Activated T-helper 17 cell treated with anti-CD3 and anti-CD28 coated beads, Interleukin-2, amount 50 U/mL, for 72 hours (primary cell): ENCODE measurements at regions not wholly inside any gene's neighbourhood (a gene's known extent, or its start where the extent isn't known, plus 50 kb on each side); places are given as distances from the start of the nearest gene placed in this dataset.

Experiments
- ATAC-seq: fragments of 150-1000 bp; cut with Tn5 transposase; replicated peaks from 2 replicates; pipeline ENCODE4 v1.10.0; 2021; ENCODE audit warnings: mild to moderate bottlenecking, moderate library complexity
- H3K27ac Mint-ChIP-seq: one replicate; pipeline ENCODE4 v1.8.0; 2022; ENCODE audit warnings: mixed read lengths
- H3K27me3 Mint-ChIP-seq: one replicate; pipeline ENCODE4 v1.8.0; 2022; ENCODE audit warnings: mixed read lengths
- H3K36me3 Mint-ChIP-seq: one replicate; pipeline ENCODE4 v1.8.0; 2022; ENCODE audit warnings: low read depth, mild to moderate bottlenecking, mixed read lengths
- H3K4me1 Mint-ChIP-seq: one replicate; pipeline ENCODE4 v1.8.0; 2022; ENCODE audit warnings: mixed read lengths
- H3K4me3 Mint-ChIP-seq: one replicate; pipeline ENCODE4 v1.8.0; 2022; ENCODE audit warnings: mild to moderate bottlenecking, mixed read lengths
- H3K9me3 Mint-ChIP-seq: one replicate; pipeline ENCODE4 v1.8.0; 2022; ENCODE audit warnings: mixed read lengths

- H3K27ac Mint-ChIP-seq: no peak overlapping the region
- no peak for ATAC-seq
- no peaks in the 10 kb centered on the region for H3K27me3 Mint-ChIP-seq
- no peaks in the 10 kb centered on the region for H3K4me1 Mint-ChIP-seq
- no peaks in the 10 kb centered on the region for H3K36me3 Mint-ChIP-seq
- no peaks in the 10 kb centered on the region for H3K9me3 Mint-ChIP-seq
- H3K4me3 Mint-ChIP-seq: no peak overlapping the region
Observed at GRCh38 chr2:239467281-239467955, 66.6 kb upstream of the HDAC4 start.

- Mint-ChIP-seq H3K27me3 (no peaks in the 10 kb centered on the region), H3K4me1 (no peaks in the 10 kb centered on the region), H3K27ac (no peak overlapping the region), H3K4me3 (no peak overlapping the region), H3K9me3 (no peaks in the 10 kb centered on the region), H3K36me3 (no peaks in the 10 kb centered on the region)
- ATAC-seq: no peak
Observed at GRCh38 chr2:239466755-239467271, 66.0 kb upstream of the HDAC4 start.

GRCh38 chr2:239466061-239466754, 65.4 kb upstream of the HDAC4 start:
- no peak for ATAC-seq
- H3K27ac Mint-ChIP-seq: no peak overlapping the region
- H3K4me3 Mint-ChIP-seq: no peak overlapping the region
- no peaks in the 10 kb centered on the region for H3K27me3 Mint-ChIP-seq
- H3K4me1 Mint-ChIP-seq: no peaks in the 10 kb centered on the region
- H3K36me3 Mint-ChIP-seq: no peaks in the 10 kb centered on the region
- H3K9me3 Mint-ChIP-seq: no peaks in the 10 kb centered on the region

- Mint-ChIP-seq H3K9me3 (no peaks in the 10 kb centered on the region), H3K27me3 (no peaks in the 10 kb centered on the region), H3K36me3 (no peaks in the 10 kb centered on the region), H3K4me1 (no peaks in the 10 kb centered on the region), H3K4me3 (no peak overlapping the region), H3K27ac (no peak overlapping the region)
- ATAC-seq: no peak
Observed at GRCh38 chr2:239465017-239466001, 64.5 kb upstream of the HDAC4 start.

GRCh38 chr2:239464166-239465016, 63.6 kb upstream of the HDAC4 start:
- Mint-ChIP-seq H3K4me3 (no peak overlapping the region), H3K36me3 (no peaks in the 10 kb centered on the region), H3K9me3 (no peaks in the 10 kb centered on the region), H3K4me1 (no peaks in the 10 kb centered on the region), H3K27ac (no peak overlapping the region), H3K27me3 (peaks cover 3% of the 10 kb centered on the region)
- no peak for ATAC-seq

- no peak for ATAC-seq
- H3K36me3 Mint-ChIP-seq: no peaks in the 10 kb centered on the region
- H3K4me1 Mint-ChIP-seq: no peaks in the 10 kb centered on the region
- peaks cover 3% of the 10 kb centered on the region for H3K27me3 Mint-ChIP-seq
- H3K27ac Mint-ChIP-seq: no peak overlapping the region
- H3K9me3 Mint-ChIP-seq: no peaks in the 10 kb centered on the region
- H3K4me3 Mint-ChIP-seq: no peak overlapping the region
Observed at GRCh38 chr2:239463541-239464165, 62.8 kb upstream of the HDAC4 start.

GRCh38 chr2:239462671-239463506, 62.1 kb upstream of the HDAC4 start:
- peaks cover 3% of the 10 kb centered on the region for H3K27me3 Mint-ChIP-seq
- H3K4me3 Mint-ChIP-seq: no peak overlapping the region
- H3K9me3 Mint-ChIP-seq: no peaks in the 10 kb centered on the region
- no peaks in the 10 kb centered on the region for H3K4me1 Mint-ChIP-seq
- no peak for ATAC-seq
- no peak overlapping the region for H3K27ac Mint-ChIP-seq
- no peaks in the 10 kb centered on the region for H3K36me3 Mint-ChIP-seq

GRCh38 chr2:239462191-239462515, 61.3 kb upstream of the HDAC4 start:
- H3K4me3 Mint-ChIP-seq: no peak overlapping the region

GRCh38 chr2:239461291-239462190, 60.7 kb upstream of the HDAC4 start:
- peaks cover 6% of the 10 kb centered on the region for H3K27me3 Mint-ChIP-seq
- no peak overlapping the region for H3K4me3 Mint-ChIP-seq
- H3K36me3 Mint-ChIP-seq: no peaks in the 10 kb centered on the region
- no peak for ATAC-seq
- no peak overlapping the region for H3K27ac Mint-ChIP-seq
- H3K4me1 Mint-ChIP-seq: no peaks in the 10 kb centered on the region
- H3K9me3 Mint-ChIP-seq: no peaks in the 10 kb centered on the region

More at GRCh38 chr2:239462191-239462515, 61.3 kb upstream of the HDAC4 start:
- Mint-ChIP-seq H3K9me3 (no peaks in the 10 kb centered on the region), H3K4me1 (no peaks in the 10 kb centered on the region), H3K27ac (no peak overlapping the region), H3K36me3 (no peaks in the 10 kb centered on the region), H3K27me3 (peaks cover 3% of the 10 kb centered on the region)
- ATAC-seq: no peak

- Mint-ChIP-seq H3K4me1 (no peaks in the 10 kb centered on the region), H3K9me3 (no peaks in the 10 kb centered on the region), H3K27ac (no peak overlapping the region), H3K36me3 (no peaks in the 10 kb centered on the region), H3K4me3 (no peak overlapping the region), H3K27me3 (peaks cover 12% of the 10 kb centered on the region)
- no peak for ATAC-seq
Observed at GRCh38 chr2:239460780-239461179, 60.0 kb upstream of the HDAC4 start.

- no peak overlapping the region for H3K27ac Mint-ChIP-seq
- no peaks in the 10 kb centered on the region for H3K4me1 Mint-ChIP-seq
- no peaks in the 10 kb centered on the region for H3K9me3 Mint-ChIP-seq
- H3K4me3 Mint-ChIP-seq: no peak overlapping the region
- no peaks in the 10 kb centered on the region for H3K36me3 Mint-ChIP-seq
- ATAC-seq: no peak
- peaks cover 18% of the 10 kb centered on the region for H3K27me3 Mint-ChIP-seq
Observed at GRCh38 chr2:239459606-239460005, 58.8 kb upstream of the HDAC4 start.

- H3K4me3 Mint-ChIP-seq: no peak overlapping the region
- no peaks in the 10 kb centered on the region for H3K9me3 Mint-ChIP-seq
- no peaks in the 10 kb centered on the region for H3K4me1 Mint-ChIP-seq
- no peaks in the 10 kb centered on the region for H3K36me3 Mint-ChIP-seq
- H3K27ac Mint-ChIP-seq: no peak overlapping the region
- peaks cover 18% of the 10 kb centered on the region for H3K27me3 Mint-ChIP-seq
- ATAC-seq: no peak
Observed at GRCh38 chr2:239459056-239459455, 58.2 kb upstream of the HDAC4 start.
